Nephron progenitor cell (in vitro differentiated cells): ENCODE measurements at regions not wholly inside any gene's neighbourhood (a gene's known extent, or its start where the extent isn't known, plus 50 kb on each side); places are given as distances from the start of the nearest gene placed in this dataset.

Experiments used
- DNase-seq: peaks from one replicate; pipeline ENCODE4 v3.0.0; 2021
- H3K27ac Mint-ChIP-seq: 2 replicates; pipeline ENCODE4 v1.8.0; 2021; ENCODE audit warnings: mild to moderate bottlenecking, moderate library complexity, mixed read lengths
- H3K27me3 Mint-ChIP-seq: 2 replicates; pipeline ENCODE4 v1.8.0; 2021; ENCODE audit warnings: mild to moderate bottlenecking, low read depth, mixed read lengths; ENCODE audit not compliant: poor library complexity
- H3K36me3 Mint-ChIP-seq: 2 replicates; pipeline ENCODE4 v1.8.0; 2021; ENCODE audit warnings: low read depth, mixed read lengths
- H3K4me1 Mint-ChIP-seq: 2 replicates; pipeline ENCODE4 v1.8.0; 2021; ENCODE audit warnings: mixed read lengths
- H3K4me3 Mint-ChIP-seq: 2 replicates; pipeline ENCODE4 v1.8.0; 2021; ENCODE audit warnings: mild to moderate bottlenecking, moderate library complexity, mixed read lengths
- H3K9me3 Mint-ChIP-seq: 2 replicates; pipeline ENCODE4 v1.8.0; 2021; ENCODE audit warnings: mild to moderate bottlenecking, moderate library complexity, mixed read lengths
- CTCF ChIP-seq: fragments of 200-600 bp; sonication (generic); IDR thresholded peaks from 2 replicates; pipeline ENCODE4 v1.5.0; 2021; ENCODE audit warnings: antibody characterized with exemption

GRCh38 chr16:79769270-79769927 is 168.9 kb upstream of the MAF start:
- DNase-seq, result no peak
- Mint-ChIP-seq H3K36me3 (no peaks in the 10 kb centered on the region), H3K4me1 (peaks cover 55% of the 10 kb centered on the region), H3K27me3 (peaks cover 9% of the 10 kb centered on the region), H3K9me3 (no peaks in the 10 kb centered on the region), H3K27ac (no peak overlapping the region), H3K4me3 (peak overlapping the region; percentile 89)
- TF ChIP-seq CTCF, result no peak

- Mint-ChIP-seq H3K9me3 (no peaks in the 10 kb centered on the region), H3K27ac (peak overlapping the region; percentile 86), H3K4me3 (peak overlapping the region; percentile 89), H3K27me3 (peaks cover 9% of the 10 kb centered on the region), H3K4me1 (peaks cover 58% of the 10 kb centered on the region), H3K36me3 (no peaks in the 10 kb centered on the region)
- DNase-seq, result no peak
- no peak for TF ChIP-seq CTCF
These were observed 167.9 kb upstream of the MAF start for GRCh38 chr16:79768276-79768970.

GRCh38 chr16:79767421-79768275 is 167.1 kb upstream of the MAF start:
- TF ChIP-seq CTCF, result no peak
- Mint-ChIP-seq H3K4me1 (peaks cover 59% of the 10 kb centered on the region), H3K36me3 (no peaks in the 10 kb centered on the region), H3K9me3 (no peaks in the 10 kb centered on the region), H3K4me3 (no peak overlapping the region), H3K27me3 (peaks cover 9% of the 10 kb centered on the region), H3K27ac (peak overlapping the region; percentile 86)
- DNase-seq, result no peak

- H3K4me3 Mint-ChIP-seq, result no peak overlapping the region
- peaks cover 51% of the 10 kb centered on the region for H3K4me1 Mint-ChIP-seq
- no peaks in the 10 kb centered on the region for H3K9me3 Mint-ChIP-seq
- H3K36me3 Mint-ChIP-seq, result no peaks in the 10 kb centered on the region
- no peak overlapping the region for H3K27ac Mint-ChIP-seq
- no peak for DNase-seq
- H3K27me3 Mint-ChIP-seq, result peaks cover 9% of the 10 kb centered on the region
- TF ChIP-seq CTCF, result no peak
These were observed 165.4 kb upstream of the MAF start for GRCh38 chr16:79765901-79766394.

- Mint-ChIP-seq H3K9me3 (no peaks in the 10 kb centered on the region), H3K36me3 (no peaks in the 10 kb centered on the region), H3K4me1 (peaks cover 46% of the 10 kb centered on the region), H3K27ac (no peak overlapping the region), H3K4me3 (no peak overlapping the region), H3K27me3 (peaks cover 6% of the 10 kb centered on the region)
- no peak for DNase-seq
- TF ChIP-seq CTCF, result no peak
These were observed 164.9 kb upstream of the MAF start for GRCh38 chr16:79765431-79765830.
